ENCODE measurements at regions not wholly inside any gene's neighbourhood (a gene's known extent, or its start where the extent isn't known, plus 50 kb on each side); places are given as distances from the start of the nearest gene placed in this dataset.

- CTCF ChIA-PET (ENCODE audit: unreplicated experiment): no interaction called here
- no peak for DNase-seq (ENCODE audit: low spot score)
- Histone ChIP-seq H3K79me2 (ENCODE audit: insufficient read depth, low read depth, low read length) (no peaks in the 10 kb centered on the region), H3K36me3 (ENCODE audit: insufficient read depth, low read length) (no peaks in the 10 kb centered on the region), H3K4me2 (ENCODE audit: low read length) (no peak overlapping the region), H4K20me1 (ENCODE audit: insufficient read depth, low read length) (no peaks in the 10 kb centered on the region), H2AFZ (ENCODE audit: low read length) (no peak overlapping the region), H3K4me1 (ENCODE audit: insufficient read depth, low read length, poor library complexity, severe bottlenecking) (no peaks in the 10 kb centered on the region), H3K4me3 (ENCODE audit: low read depth, low read length, poor library complexity, severe bottlenecking) (no peak overlapping the region), H3K9me3 (ENCODE audit: low read length) (no peaks in the 10 kb centered on the region), H3K27ac (ENCODE audit: low read depth, low read length, poor library complexity, severe bottlenecking) (no peak overlapping the region), H3K9me2 (ENCODE audit: insufficient read depth, low read length) (no peaks in the 10 kb centered on the region)
- POLR2A ChIA-PET: no interaction called here
- TF ChIP-seq EZH2phosphoT487 (IDR thresholded peaks at IDR 0.05; ENCODE audit: borderline replicate concordance, low read depth, low read length) (no peak), CTCF (conservative IDR thresholded peaks at IDR 0.05; ENCODE audit: low read length) (no peak)
- no TSS peak for BruUV-seq (replicated peaks)
- intact Hi-C loops (cut with micrococcal nuclease; ENCODE audit: unreplicated experiment): no loop called here
These were observed 536.9 kb downstream of the TMEM114 start for GRCh38 chr16:8053437-8053836.

- no TSS peak for BruUV-seq (replicated peaks)
- no peaks in the 10 kb centered on the region for H3K4me1 ChIP-seq (ENCODE audit: insufficient read depth, low read length, poor library complexity, severe bottlenecking)
- H3K36me3 ChIP-seq (ENCODE audit: insufficient read depth, low read length): no peaks in the 10 kb centered on the region
- no peak for TF ChIP-seq EZH2phosphoT487 (IDR thresholded peaks at IDR 0.05; ENCODE audit: borderline replicate concordance, low read depth, low read length)
- TF ChIP-seq CTCF (conservative IDR thresholded peaks at IDR 0.05; ENCODE audit: low read length): no peak
- no peak overlapping the region for H3K4me2 ChIP-seq (ENCODE audit: low read length)
- no peak overlapping the region for H3K4me3 ChIP-seq (ENCODE audit: low read depth, low read length, poor library complexity, severe bottlenecking)
- H3K9me3 ChIP-seq (ENCODE audit: low read length): no peaks in the 10 kb centered on the region
- no peaks in the 10 kb centered on the region for H4K20me1 ChIP-seq (ENCODE audit: insufficient read depth, low read length)
- CTCF ChIA-PET (ENCODE audit: unreplicated experiment): no interaction called here
- intact Hi-C loops (cut with micrococcal nuclease; ENCODE audit: unreplicated experiment): no loop called here
- H3K79me2 ChIP-seq (ENCODE audit: insufficient read depth, low read depth, low read length): no peaks in the 10 kb centered on the region
- no peaks in the 10 kb centered on the region for H3K9me2 ChIP-seq (ENCODE audit: insufficient read depth, low read length)
- POLR2A ChIA-PET: no interaction called here
- no peak overlapping the region for H2AFZ ChIP-seq (ENCODE audit: low read length)
- DNase-seq (ENCODE audit: low spot score): no peak
- H3K27ac ChIP-seq (ENCODE audit: low read depth, low read length, poor library complexity, severe bottlenecking): no peak overlapping the region
These were observed 541.9 kb downstream of the TMEM114 start for GRCh38 chr16:8048433-8048832.

GRCh38 chr16:8047736-8048135 lies 542.6 kb downstream of the TMEM114 start:
- Histone ChIP-seq H4K20me1 (ENCODE audit: insufficient read depth, low read length) (no peaks in the 10 kb centered on the region), H3K4me2 (ENCODE audit: low read length) (no peak overlapping the region), H3K36me3 (ENCODE audit: insufficient read depth, low read length) (no peaks in the 10 kb centered on the region), H3K9me2 (ENCODE audit: insufficient read depth, low read length) (no peaks in the 10 kb centered on the region), H3K9me3 (ENCODE audit: low read length) (no peaks in the 10 kb centered on the region), H3K4me1 (ENCODE audit: insufficient read depth, low read length, poor library complexity, severe bottlenecking) (no peaks in the 10 kb centered on the region), H3K4me3 (ENCODE audit: low read depth, low read length, poor library complexity, severe bottlenecking) (no peak overlapping the region), H2AFZ (ENCODE audit: low read length) (no peak overlapping the region), H3K27ac (ENCODE audit: low read depth, low read length, poor library complexity, severe bottlenecking) (no peak overlapping the region), H3K79me2 (ENCODE audit: insufficient read depth, low read depth, low read length) (no peaks in the 10 kb centered on the region)
- no TSS peak for BruUV-seq (replicated peaks)
- POLR2A ChIA-PET: no interaction called here
- intact Hi-C loops (cut with micrococcal nuclease; ENCODE audit: unreplicated experiment): no loop called here
- no peak for DNase-seq (ENCODE audit: low spot score)
- CTCF ChIA-PET (ENCODE audit: unreplicated experiment): no interaction called here
- TF ChIP-seq CTCF (conservative IDR thresholded peaks at IDR 0.05; ENCODE audit: low read length): no peak
- no peak for TF ChIP-seq EZH2phosphoT487 (IDR thresholded peaks at IDR 0.05; ENCODE audit: borderline replicate concordance, low read depth, low read length)

Data from OCI-LY7 (cell line).